ENCODE measurements at regions not wholly inside any gene's neighbourhood (a gene's known extent, or its start where the extent isn't known, plus 50 kb on each side); places are given as distances from the start of the nearest gene placed in this dataset.
"Not testable (repeated sequence)": the region's sequence is repeated elsewhere in the genome, so short reads cannot be mapped to it uniquely, and the experiment has no call there.

- no peak for ATAC-seq
Measured at GRCh38 chr4:164215113-164215741, 538.7 kb upstream of the SMIM31 start.

- ATAC-seq = no peak
Measured at GRCh38 chr4:164221631-164222030, 532.3 kb upstream of the SMIM31 start.

GRCh38 chr4:164224871-164225270, 529.1 kb upstream of the SMIM31 start:
- no peak for ATAC-seq

GRCh38 chr4:164229255-164229654, 524.7 kb upstream of the SMIM31 start:
- ATAC-seq = no peak

- ATAC-seq = no peak
Measured at GRCh38 chr4:164239433-164239832, 514.5 kb upstream of the SMIM31 start.

- no peak for ATAC-seq
Measured at GRCh38 chr4:164239976-164240375, 514.0 kb upstream of the SMIM31 start.

- no peak for ATAC-seq
Measured at GRCh38 chr4:164251257-164251656, 502.7 kb upstream of the SMIM31 start.

GRCh38 chr4:164252286-164252685, 501.6 kb upstream of the SMIM31 start:
- ATAC-seq = no peak

- no peak for ATAC-seq
Measured at GRCh38 chr4:164261831-164262230, 492.1 kb upstream of the SMIM31 start.

- ATAC-seq = not testable (repeated sequence)
Measured at GRCh38 chr4:164262508-164262907, 491.4 kb upstream of the SMIM31 start.

GRCh38 chr4:164277414-164277813, 476.5 kb upstream of the SMIM31 start:
- ATAC-seq = not testable (repeated sequence)

- ATAC-seq = no peak
Measured at GRCh38 chr4:164287173-164287572, 466.8 kb upstream of the SMIM31 start.

- no peak for ATAC-seq
Measured at GRCh38 chr4:164288578-164288977, 465.4 kb upstream of the SMIM31 start.

GRCh38 chr4:164293203-164293602, 460.7 kb upstream of the SMIM31 start:
- no peak for ATAC-seq

GRCh38 chr4:164293743-164294142, 460.2 kb upstream of the SMIM31 start:
- ATAC-seq = no peak

GRCh38 chr4:164301430-164301829, 452.5 kb upstream of the SMIM31 start:
- no peak for ATAC-seq

- no peak for ATAC-seq
Measured at GRCh38 chr4:164304101-164304639, 449.8 kb upstream of the SMIM31 start.

- ATAC-seq = no peak
Measured at GRCh38 chr4:164304861-164305260, 449.1 kb upstream of the SMIM31 start.

GRCh38 chr4:164307262-164307661, 446.7 kb upstream of the SMIM31 start:
- no peak for ATAC-seq

- no peak for ATAC-seq
Measured at GRCh38 chr4:164312671-164313070, 441.3 kb upstream of the SMIM31 start.

GRCh38 chr4:164313853-164314252, 440.1 kb upstream of the SMIM31 start:
- ATAC-seq = no peak

GRCh38 chr4:164318350-164318749, 435.6 kb upstream of the SMIM31 start:
- ATAC-seq = no peak

GRCh38 chr4:164319688-164320087, 434.2 kb upstream of the SMIM31 start:
- no peak for ATAC-seq

- ATAC-seq = no peak
Measured at GRCh38 chr4:164320847-164321246, 433.1 kb upstream of the SMIM31 start.

- no peak for ATAC-seq
Measured at GRCh38 chr4:164326056-164326455, 427.9 kb upstream of the SMIM31 start.
